HG02840 (cell line): ENCODE measurements at regions not wholly inside any gene's neighbourhood (a gene's known extent, or its start where the extent isn't known, plus 50 kb on each side); places are given as distances from the start of the nearest gene placed in this dataset.
"Not testable (repeated sequence)": the region's sequence is repeated elsewhere in the genome, so short reads cannot be mapped to it uniquely, and the experiment has no call there.

Source experiments
- ATAC-seq: cut with Tn5 transposase; IDR thresholded peaks from one replicate; pipeline ENCODE4 v1.9.1; 2021; ENCODE audit warnings: mild to moderate bottlenecking, moderate library complexity, moderate number of reproducible peaks; ENCODE audit not compliant: unreplicated experiment, low FRiP score

DNA sequence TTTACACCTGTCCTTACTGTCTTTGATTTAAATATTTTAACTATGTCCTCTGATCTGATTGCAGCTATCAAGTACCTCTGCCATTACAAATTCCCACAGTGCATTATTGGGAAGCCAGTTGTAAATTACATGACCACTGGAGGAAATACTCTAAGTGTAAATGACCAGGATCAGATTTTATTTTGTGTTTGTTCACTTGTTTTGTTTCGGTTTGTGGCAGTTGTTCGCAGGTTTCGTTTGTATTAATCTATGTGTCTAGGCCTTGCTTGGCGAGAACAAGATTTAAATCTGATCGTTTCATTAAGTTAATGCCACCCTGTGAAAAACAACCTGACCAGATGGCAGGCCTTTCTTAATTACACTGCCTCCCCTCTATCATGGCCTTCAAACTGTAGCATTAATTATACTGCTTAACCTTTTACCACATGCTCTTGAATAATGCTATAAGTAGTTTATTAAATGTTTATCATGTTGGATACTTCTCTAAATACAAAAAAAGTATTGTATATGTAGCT lies 990.1 kb downstream of the TMTC2 start:
- no peak for ATAC-seq

DNA sequence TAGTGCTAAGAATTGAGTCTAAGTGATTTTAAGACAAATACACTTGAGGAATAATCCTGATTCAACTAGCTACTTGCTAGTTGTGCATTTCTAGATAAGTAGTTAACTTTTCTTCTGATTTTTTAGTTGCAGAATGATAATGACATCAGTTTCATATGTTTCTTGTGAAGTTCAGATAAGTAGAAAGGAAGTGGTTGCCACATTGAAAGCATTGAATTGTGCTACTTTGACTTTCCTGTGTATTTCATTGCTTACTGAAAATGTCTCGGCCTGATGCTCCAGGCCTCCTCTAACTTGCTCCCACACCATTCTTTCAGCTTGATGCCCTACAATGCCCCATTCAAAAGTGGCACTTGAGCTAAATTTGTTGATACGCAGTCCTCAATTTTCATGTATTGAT lies 980.0 kb downstream of the TMTC2 start:
- no peak for ATAC-seq

DNA sequence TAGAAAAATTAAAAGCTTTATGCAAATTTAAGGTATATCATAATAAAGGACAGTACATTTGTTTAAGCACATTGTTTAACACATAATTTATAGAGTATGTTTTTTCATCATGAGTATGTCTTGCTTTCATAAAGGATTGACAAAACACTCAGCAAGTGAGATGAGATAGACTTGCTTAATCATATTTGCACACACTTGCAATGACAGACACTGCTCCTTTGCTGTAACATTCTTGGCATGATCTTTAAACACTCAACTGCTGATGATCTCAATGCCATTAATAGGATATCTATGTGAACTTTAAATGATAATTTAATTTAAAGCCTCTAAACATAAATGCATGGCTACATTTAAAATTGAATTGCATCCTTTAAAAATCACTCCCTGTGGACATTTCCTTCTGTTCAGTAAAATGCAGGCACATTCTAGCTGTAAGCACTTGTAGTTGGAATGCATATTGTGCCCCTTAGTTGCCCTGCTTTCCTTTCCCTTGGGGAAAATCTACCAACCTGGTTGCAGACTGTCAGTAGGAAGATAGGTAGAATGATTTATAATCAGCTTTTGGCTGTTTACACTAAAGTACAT lies 979.0 kb downstream of the TMTC2 start:
- ATAC-seq, result no peak

DNA sequence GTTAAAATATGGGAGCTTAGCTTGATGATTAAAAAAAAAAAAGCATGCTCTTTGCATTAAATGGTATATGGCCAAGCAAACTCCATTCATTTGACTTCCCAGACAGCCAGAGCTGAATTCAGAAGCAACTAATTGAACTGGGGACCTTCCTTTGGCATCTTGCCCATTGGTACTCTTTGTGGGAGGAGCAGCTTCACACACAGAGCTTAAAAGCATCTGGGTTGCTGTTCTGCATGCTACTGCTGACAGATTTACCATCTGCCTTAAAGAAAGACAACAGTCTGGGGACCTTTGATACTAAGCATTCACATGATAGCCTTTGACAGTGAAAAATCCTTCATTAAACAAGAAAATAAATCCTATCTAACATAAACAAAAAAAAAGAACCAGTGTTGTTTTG lies 977.9 kb downstream of the TMTC2 start:
- no peak for ATAC-seq

- no peak for ATAC-seq
These were observed 974.1 kb downstream of the TMTC2 start for GRCh38 chr12:83660727-83661358.

- ATAC-seq, result no peak
These were observed 972.6 kb downstream of the TMTC2 start for GRCh38 chr12:83659321-83659720.

DNA sequence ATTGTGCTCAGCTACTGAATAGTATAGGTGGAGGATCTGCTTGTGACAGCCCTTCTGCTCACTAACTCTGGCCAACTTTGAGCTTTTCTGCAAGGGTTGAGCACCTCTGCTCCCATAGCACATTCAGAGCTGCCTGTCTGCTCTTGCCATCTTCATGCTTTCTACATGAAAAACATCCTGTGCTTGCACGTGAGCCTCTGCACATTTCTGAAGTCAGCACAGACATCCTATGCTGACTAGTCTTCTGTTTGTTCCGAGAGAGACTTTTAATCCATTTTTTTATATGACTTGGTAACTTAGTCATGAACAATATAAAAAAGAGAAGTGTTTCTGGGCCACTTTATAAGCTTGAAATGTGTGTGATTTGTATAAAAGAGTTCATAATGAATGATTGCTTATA lies 969.3 kb downstream of the TMTC2 start:
- no peak for ATAC-seq

GRCh38 chr12:83642205-83642604 lies 955.5 kb downstream of the TMTC2 start:
- ATAC-seq, result no peak

GRCh38 chr12:83641789-83642188 lies 955.1 kb downstream of the TMTC2 start:
- no peak for ATAC-seq

DNA sequence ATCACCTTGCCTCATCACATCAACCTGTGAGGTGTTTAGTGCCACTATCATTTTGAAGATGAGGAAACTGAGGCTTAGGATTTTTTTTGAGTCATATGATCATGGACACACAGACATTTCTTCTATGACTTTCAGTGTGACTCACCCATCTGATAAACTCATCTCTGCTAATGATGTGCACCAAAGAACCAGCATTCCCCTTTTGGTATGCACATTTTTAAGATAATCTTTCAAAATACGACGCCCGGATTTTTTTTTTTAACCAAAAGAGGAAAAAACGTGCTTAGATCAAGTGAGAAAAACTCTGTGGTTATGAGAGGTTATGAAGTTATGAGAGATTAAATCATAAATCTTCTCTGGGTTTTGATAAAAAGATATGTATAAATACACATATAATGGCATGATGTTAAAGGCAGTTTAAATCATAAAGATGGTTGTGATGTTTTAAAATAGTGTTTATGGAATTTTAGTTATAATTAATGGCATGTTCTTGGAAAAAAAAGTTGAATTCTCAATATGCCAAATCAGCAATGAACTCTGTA lies 948.1 kb downstream of the TMTC2 start:
- ATAC-seq, result no peak

GRCh38 chr12:83630526-83630925 lies 943.8 kb downstream of the TMTC2 start:
- no peak for ATAC-seq

GRCh38 chr12:83629931-83630330 lies 943.2 kb downstream of the TMTC2 start:
- no peak for ATAC-seq

- ATAC-seq, result no peak
These were observed 935.5 kb downstream of the TMTC2 start for GRCh38 chr12:83622205-83622604.

DNA sequence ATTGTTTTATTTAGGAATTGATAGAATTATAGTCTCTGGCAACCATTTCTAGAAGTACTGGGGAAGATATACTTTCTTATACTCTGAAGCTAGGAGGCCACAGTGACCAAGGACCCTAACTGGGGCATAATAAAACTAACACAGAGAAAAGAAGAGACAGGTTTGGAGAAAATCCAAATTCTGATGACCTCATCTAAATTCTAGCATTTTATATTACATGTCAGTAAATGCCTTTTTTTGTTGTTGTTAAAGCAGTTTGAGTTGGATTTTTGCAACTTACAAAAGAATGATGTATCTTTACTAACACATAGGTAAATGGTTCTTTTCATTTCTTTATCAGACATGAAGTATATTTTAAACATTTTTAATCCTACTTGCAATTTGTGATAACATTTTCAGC lies 933.3 kb downstream of the TMTC2 start:
- no peak for ATAC-seq

DNA sequence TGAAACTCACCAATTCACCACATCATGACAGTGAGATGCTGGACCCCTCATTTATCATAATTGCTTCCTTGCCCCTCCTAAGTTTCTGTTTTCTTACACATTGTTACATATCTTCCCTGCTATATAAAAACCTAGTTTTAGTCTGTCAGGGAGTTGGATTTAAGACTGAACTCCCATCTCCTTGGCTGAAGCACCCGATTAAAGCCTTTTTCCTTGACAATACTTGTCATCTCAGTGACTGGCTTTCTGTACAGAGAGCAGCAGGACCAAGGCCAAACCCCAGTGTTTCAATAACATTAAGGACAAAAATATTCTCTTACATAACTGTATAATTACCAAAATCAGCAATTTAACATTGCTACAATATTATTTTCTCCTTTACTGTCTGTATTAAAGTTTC lies 928.4 kb downstream of the TMTC2 start:
- no peak for ATAC-seq

GRCh38 chr12:83613586-83614110 lies 926.9 kb downstream of the TMTC2 start:
- no peak for ATAC-seq

DNA sequence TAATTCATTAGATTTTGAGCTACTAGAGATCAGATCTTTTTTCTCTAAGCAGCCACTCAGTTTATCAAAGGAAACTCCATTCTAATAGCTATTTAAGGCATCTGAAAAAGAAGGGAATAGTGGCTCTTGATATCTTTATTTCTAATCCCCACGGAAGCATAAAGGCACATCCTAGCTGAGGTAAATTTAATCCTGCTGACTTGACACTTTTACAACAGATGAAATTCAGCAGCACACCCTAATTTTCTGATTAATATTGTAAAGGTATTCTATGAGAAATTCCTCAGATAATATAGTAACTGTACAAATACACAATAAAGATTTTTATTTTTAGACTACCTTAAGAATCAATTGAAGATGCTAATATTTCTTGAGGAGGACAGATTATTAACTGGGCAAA lies 916.4 kb downstream of the TMTC2 start:
- no peak for ATAC-seq

- no peak for ATAC-seq
These were observed 888.6 kb downstream of the TMTC2 start for GRCh38 chr12:83575326-83575725.

DNA sequence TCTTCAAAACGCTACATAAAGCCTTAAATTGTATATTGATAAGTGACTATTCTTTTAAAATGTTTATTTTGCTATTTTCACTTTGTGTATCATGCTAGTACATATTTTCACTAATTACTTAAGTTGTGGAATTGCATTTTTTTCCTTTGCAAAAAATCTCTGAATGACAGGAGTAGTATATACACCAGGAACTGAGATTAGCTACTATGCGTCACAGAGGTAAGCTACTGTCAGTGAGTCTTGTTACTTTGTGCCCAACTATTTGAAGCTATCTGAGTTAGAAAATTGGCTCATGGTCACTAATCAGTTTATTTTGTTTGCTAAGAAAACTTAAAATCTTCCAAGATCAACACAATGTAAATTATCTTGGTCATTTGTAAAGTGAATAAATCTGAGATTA lies 887.4 kb downstream of the TMTC2 start:
- no peak for ATAC-seq

- no peak for ATAC-seq
These were observed 887.0 kb downstream of the TMTC2 start for GRCh38 chr12:83573671-83574070.

DNA sequence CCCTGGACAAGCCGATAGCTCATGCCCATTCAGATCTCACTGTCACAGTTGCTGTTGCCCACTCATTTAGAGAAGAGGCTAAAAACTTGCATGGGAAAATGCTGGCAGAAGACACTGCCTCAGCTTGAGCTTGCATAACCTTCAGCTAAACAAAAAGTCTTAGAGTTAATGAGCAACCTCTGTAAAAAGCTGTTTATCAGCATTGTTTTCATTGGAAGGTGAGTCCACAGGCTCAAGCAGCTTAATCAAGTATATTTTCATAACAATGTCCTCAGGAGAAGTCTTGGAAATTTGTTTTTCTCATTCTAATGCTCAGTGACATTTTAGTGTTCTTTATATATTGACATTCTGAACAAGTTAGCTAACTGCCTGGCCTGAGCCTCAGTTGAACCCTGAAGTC lies 872.9 kb downstream of the TMTC2 start:
- no peak for ATAC-seq

DNA sequence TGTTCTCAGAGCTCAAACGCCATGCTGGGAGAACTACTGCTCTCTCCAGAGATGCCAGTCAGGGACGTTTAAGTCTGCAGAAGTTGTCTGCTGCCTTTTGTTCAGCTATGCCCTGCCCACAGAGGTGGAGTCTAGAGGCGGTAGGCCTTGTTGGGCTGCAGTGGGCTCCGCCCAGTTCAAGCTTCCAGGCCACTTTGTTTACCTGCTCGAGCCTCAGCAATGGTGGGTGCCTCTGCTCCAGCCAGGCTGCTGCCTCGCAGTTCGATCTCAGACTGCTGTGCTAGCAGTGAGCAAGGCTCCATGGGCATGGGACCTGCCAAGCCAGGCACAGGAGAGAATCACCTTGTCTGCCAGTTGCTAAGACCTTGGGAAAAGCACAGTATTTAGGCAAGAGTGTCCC lies 869.3 kb downstream of the TMTC2 start:
- not testable (repeated sequence) for ATAC-seq
